ENCODE measurements at regions not wholly inside any gene's neighbourhood (a gene's known extent, or its start where the extent isn't known, plus 50 kb on each side); places are given as distances from the start of the nearest gene placed in this dataset.
A peak's percentile ranks its signal among the peaks of the same experiment; 100 is the strongest.
"Not testable (repeated sequence)": the region's sequence is repeated elsewhere in the genome, so short reads cannot be mapped to it uniquely, and the experiment has no call there.

DNA sequence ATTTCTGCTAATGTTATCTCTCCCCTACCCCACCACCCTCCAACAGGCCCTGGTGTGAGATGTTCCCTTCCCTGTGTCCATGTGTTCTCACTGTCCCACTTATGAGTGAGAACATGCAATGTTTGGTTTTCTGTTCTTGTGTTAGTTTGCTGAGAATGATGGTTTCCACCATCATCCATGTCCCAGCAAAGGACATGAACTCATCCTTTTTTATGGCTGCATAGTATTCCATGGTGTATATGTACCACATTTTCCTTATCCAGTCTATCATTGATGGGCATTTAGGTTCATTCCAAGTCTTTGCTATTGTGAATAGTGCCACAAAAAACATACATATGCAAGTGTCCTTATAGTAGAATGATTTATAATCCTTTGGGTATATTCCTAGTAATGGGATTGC lies 104.5 kb downstream of the ZNF33B start:
- DNase-seq (ENCODE audit: low read depth, low spot score); H3K27ac ChIP-seq: not testable (repeated sequence)

DNA sequence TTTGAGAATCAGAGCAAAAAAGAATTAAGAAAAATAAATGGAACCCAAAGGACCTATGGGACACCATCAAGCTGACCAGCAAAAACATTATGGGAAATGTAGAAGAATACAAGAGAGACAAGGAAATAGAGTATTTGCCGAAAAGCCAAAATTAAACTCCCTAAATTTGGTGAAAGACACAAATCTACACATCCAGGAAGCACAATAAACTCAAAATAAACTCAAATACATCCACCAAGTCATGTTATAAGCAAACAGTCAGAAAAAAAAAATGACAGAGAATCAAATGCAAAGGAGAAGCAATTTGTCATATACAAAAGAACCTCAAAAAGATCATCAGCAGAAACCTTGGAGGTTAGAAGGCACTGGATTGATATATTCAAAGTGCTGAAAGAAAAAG lies 105.4 kb downstream of the ZNF33B start:
- no peak for DNase-seq (ENCODE audit: low read depth, low spot score)

GRCh38 chr10:42523098-42523497 lies 115.3 kb downstream of the ZNF33B start:
- DNase-seq (ENCODE audit: low read depth, low spot score) = no peak
- H3K27ac ChIP-seq = no peak overlapping the region

More for the DNA sequence above, 105.4 kb downstream of the ZNF33B start:
- no peak overlapping the region for H3K27ac ChIP-seq

GRCh38 chr10:42519761-42520460 lies 118.5 kb downstream of the ZNF33B start:
- H3K27ac ChIP-seq = no peak overlapping the region
- DNase-seq (ENCODE audit: low read depth, low spot score) = no peak

- no peak overlapping the region for H3K27ac ChIP-seq
- no peak for DNase-seq (ENCODE audit: low read depth, low spot score)
Observed at GRCh38 chr10:42519079-42519478, 119.3 kb downstream of the ZNF33B start.

DNA sequence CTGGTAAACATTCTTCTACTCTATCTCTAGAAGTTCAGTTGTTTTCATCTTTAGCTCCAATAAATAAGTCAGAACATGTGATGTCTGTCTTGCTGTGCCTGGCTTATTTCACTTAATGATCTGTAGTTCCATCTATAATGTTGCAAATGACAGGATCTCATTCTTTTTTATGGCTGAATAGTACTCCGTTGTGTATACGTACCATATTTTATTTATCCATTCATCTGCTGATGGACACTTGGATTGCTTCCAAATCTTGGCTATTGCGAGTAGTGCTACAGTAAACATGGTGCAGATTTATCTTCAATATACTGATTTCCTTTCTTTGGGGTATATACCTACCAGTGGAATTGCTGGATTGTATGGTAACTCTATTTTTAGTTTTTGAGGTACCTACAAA lies 124.4 kb downstream of the ZNF33B start:
- no peak for DNase-seq (ENCODE audit: low read depth, low spot score)
- no peak overlapping the region for H3K27ac ChIP-seq

DNA sequence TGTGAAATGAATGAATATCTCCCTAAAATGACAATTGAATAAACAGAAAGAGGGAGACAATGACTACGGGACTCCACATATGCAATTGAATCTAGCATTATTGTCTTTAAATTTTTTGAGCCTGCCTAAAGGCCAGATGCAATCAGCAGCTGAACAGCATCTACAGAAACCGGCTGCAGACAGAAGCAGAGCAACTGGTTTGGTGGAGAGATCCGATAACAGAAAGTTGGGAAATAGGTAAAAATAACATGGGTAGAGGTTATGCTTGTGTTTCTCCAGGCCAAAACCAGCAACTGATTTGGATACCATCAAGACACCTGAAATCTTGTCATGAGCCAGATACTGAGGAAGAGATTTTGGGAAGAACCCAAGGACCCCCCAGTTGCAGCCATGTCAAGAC lies 146.6 kb downstream of the ZNF33B start:
- no peak overlapping the region for H3K27ac ChIP-seq
- no peak for DNase-seq (ENCODE audit: low read depth, low spot score)

DNA sequence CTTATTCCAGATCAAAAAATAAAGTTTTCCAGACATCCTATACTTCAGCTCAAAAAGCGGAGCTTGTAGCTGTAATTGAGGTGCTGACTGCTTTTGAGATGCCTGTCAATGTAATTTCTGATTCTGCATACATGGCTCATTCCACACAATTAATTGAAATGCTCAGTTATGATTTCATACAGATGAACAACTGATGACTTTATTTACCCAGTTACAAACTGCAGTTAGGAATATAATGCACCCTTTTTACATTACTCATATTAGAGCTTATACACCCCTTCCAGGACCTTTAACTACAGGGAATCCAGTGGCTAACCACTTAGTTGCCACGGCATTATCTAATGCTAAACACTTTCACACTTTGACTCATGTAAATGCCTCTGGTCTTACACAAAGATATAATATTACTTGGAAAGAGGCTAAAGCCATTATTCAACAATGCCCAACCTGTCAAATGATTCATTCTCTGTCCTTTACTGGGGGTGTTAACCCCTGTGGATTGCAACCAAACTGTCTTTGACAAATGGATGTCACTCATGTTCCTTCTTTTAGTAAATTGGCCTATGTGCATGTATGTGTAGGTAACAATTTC lies 147.3 kb downstream of the ZNF33B start:
- peak; percentile 10 for DNase-seq (ENCODE audit: low read depth, low spot score)
- H3K27ac ChIP-seq = no peak overlapping the region

GRCh38 chr10:42490368-42490767 lies 148.0 kb downstream of the ZNF33B start:
- no peak for DNase-seq (ENCODE audit: low read depth, low spot score)

DNA sequence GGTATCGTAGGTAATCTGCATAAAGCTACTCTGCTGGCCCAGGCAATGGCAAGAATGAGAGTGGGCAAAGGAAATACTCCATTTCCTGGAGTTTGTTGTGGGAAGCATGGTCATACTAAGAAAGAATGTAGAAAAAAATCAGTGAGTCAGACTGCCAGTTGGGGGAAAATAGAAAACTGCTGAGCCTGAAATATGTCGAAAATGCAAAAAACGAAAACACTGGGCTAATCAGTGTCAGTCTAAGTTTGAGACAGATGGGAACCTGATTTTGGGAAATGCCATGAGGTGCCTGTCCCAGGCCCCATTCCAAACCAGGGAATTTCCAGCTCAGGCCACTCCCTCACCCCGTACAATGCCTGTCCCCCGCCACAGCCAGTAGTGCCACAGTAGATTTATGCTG lies 150.0 kb downstream of the ZNF33B start:
- H3K27ac ChIP-seq = no peak overlapping the region
- no peak for DNase-seq (ENCODE audit: low read depth, low spot score)

More at GRCh38 chr10:42490368-42490767, 148.0 kb downstream of the ZNF33B start:
- no peak overlapping the region for H3K27ac ChIP-seq

GRCh38 chr10:42482411-42482810 lies 156.0 kb downstream of the ZNF33B start:
- no peak overlapping the region for H3K27ac ChIP-seq
- no peak for DNase-seq (ENCODE audit: low read depth, low spot score)

DNA sequence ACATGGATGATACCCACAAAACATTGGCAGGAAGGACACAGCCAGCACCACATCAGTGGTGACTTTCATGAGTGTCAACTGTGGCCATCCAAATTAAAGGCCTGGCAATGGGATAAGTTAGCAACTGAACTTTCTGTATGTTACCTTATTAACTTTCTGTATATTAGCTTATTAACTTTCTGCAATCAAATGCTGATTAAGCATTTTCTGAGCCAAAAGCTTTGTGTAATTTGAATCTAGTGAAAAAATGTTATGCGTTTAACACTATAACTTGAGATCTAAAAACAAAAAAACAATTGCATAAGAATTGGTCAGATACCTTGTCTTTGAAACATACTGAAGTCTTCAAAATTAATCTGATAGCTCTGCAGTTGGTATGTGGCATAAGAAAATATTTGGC lies 159.3 kb downstream of the ZNF33B start:
- no peak overlapping the region for H3K27ac ChIP-seq
- no peak for DNase-seq (ENCODE audit: low read depth, low spot score)

DNA sequence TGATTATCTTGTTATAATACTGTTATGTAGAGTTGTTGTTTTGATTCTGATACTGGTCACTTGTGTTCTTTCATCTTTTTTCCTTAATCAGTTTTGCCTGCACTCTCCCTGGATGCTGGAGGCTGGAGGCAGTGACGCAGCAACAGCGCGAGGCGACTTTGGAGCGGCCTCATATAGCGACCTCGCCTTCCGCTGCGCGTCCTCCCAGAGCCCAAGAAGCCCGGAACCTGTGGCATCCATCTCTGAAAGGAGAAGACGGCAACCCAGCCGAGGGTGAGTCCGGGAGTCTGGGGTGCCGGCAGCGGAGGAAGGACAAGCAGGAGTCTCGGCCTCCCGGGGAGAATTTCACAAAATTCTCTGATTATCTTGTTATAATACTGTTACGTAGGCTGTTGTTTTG lies 161.2 kb downstream of the ZNF33B start:
- no peak for DNase-seq (ENCODE audit: low read depth, low spot score)

DNA sequence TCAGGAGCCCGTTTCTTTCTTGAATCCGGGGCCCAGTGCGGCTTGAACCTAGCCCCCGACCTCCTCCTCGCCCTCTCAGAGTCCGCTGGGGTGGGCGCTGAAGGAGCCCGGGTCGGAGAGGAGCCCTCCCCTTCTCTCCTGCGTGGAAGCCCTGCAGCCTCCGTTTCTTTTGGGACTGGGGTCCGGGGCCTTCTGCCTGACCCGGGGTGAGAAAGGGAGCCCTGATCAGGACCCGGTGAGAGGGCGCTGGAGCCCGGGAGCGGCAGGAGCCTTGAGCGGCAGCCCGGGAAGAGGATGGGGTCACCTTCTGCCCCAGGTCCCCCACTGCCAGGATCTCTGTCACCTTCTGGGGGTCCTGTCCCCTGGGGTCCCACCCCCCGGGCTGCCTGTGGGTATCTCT lies 162.3 kb downstream of the ZNF33B start:
- no peak overlapping the region for H3K27ac ChIP-seq
- DNase-seq (ENCODE audit: low read depth, low spot score) = no peak

More for the DNA sequence above, 161.2 kb downstream of the ZNF33B start:
- no peak overlapping the region for H3K27ac ChIP-seq

GRCh38 chr10:42475168-42476098 lies 162.9 kb downstream of the ZNF33B start:
- DNase-seq (ENCODE audit: low read depth, low spot score) = no peak
- H3K27ac ChIP-seq = no peak overlapping the region

- no peak for DNase-seq (ENCODE audit: low read depth, low spot score)
- H3K27ac ChIP-seq = no peak overlapping the region
Observed at GRCh38 chr10:42454313-42454712, 184.1 kb downstream of the ZNF33B start.

GRCh38 chr10:42431095-42431494 lies 207.3 kb downstream of the ZNF33B start:
- H3K27ac ChIP-seq = no peak overlapping the region
- no peak for DNase-seq (ENCODE audit: low read depth, low spot score)

DNA sequence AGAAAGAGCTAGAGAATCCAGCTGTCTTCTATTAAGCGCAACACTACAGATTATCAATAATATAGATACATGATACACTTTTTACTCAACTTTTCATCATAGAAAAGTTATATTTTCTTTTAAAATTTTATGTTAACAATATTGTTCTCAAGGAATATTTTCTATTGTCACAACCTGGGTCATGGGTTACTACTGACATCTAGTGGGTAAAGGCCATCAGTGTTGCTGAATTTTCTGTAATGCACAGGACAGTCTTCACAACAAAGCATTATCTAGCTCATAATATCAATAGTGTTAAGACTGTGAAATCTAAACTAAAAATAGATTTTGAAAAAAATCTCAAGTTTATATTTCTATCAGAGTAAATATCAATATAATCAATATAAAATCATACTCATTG lies 209.8 kb downstream of the ZNF33B start:
- H3K27ac ChIP-seq = no peak overlapping the region
- no peak for DNase-seq (ENCODE audit: low read depth, low spot score)

DNA sequence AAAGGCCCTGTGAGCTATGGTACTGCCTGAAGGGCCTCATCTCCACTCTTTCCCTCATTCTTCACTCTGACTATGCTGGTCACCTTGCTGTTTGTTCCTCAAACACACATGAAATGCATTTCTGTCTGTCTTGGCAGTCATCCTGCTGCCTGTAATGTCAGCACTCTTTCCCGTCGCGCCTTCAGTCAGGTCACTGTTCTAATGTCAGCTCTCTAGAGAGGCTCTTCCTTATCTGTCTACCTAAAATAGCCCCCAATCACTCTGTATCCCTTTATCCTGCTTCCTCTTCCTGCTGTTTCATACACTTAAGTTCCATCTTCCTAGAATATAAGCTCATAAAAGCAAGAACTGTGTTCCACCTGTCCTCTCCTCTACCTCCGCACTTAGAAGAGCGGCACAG lies 215.5 kb downstream of the ZNF33B start:
- no peak for DNase-seq (ENCODE audit: low read depth, low spot score)
- H3K27ac ChIP-seq = no peak overlapping the region

GRCh38 chr10:42421812-42422211 lies 216.6 kb downstream of the ZNF33B start:
- no peak overlapping the region for H3K27ac ChIP-seq
- no peak for DNase-seq (ENCODE audit: low read depth, low spot score)

DNA sequence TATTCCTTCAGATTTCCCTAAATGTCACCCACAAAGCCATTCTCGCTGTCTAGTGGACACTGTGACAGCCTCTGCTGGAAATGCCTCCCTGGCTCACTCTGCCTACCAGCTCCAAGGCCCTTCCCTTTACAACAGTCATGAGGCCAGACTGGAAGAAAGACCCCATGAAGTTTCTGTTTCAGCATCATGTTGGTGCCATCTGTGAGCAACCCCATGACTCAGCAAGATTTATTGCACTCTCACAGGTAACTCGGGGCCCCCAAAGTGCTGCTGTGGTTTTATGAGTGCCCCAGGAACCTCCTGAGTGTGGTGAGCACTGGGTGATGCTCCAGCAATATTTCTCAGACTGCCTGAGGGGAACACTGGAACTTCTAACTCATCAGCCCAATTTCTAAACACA lies 218.6 kb downstream of the ZNF33B start:
- no peak for DNase-seq (ENCODE audit: low read depth, low spot score)

More for the DNA sequence above, 218.6 kb downstream of the ZNF33B start:
- no peak overlapping the region for H3K27ac ChIP-seq

Measured in epithelial cell of prostate (primary cell).